ENCODE measurements at regions not wholly inside any gene's neighbourhood (a gene's known extent, or its start where the extent isn't known, plus 50 kb on each side); places are given as distances from the start of the nearest gene placed in this dataset.

- DNase-seq (ENCODE audit: low read depth), result no peak
- TF ChIP-seq CTCF (IDR thresholded peaks at IDR 0.05; ENCODE audit: low read depth, low read length, missing control alignments), result no peak
- in situ Hi-C loops (cut with HindIII; ENCODE audit: low sequenced_read_pairs), result no loop called here
- H3K4me3 ChIP-seq (ENCODE audit: low read depth, low read length), result no peak overlapping the region
These were observed 87.9 kb downstream of the RAD51AP2 start for GRCh38 chr2:17430326-17430725.

- TF ChIP-seq CTCF (IDR thresholded peaks at IDR 0.05; ENCODE audit: low read depth, low read length, missing control alignments), result no peak
- peak; percentile 73 for DNase-seq (ENCODE audit: low read depth)
These were observed 89.1 kb downstream of the RAD51AP2 start for GRCh38 chr2:17429130-17429529.

GRCh38 chr2:17427401-17427800, 90.8 kb downstream of the RAD51AP2 start:
- TF ChIP-seq CTCF (IDR thresholded peaks at IDR 0.05; ENCODE audit: low read depth, low read length, missing control alignments), result no peak
- DNase-seq (ENCODE audit: low read depth), result no peak
- in situ Hi-C loops (cut with HindIII; ENCODE audit: low sequenced_read_pairs), result no loop called here
- H3K4me3 ChIP-seq (ENCODE audit: low read depth, low read length), result no peak overlapping the region

More at GRCh38 chr2:17429130-17429529, 89.1 kb downstream of the RAD51AP2 start:
- in situ Hi-C loops (cut with HindIII; ENCODE audit: low sequenced_read_pairs), result no loop called here
- H3K4me3 ChIP-seq (ENCODE audit: low read depth, low read length), result no peak overlapping the region

GRCh38 chr2:17426743-17427142, 91.5 kb downstream of the RAD51AP2 start:
- in situ Hi-C loops (cut with HindIII; ENCODE audit: low sequenced_read_pairs), result no loop called here
- DNase-seq (ENCODE audit: low read depth), result no peak
- H3K4me3 ChIP-seq (ENCODE audit: low read depth, low read length), result no peak overlapping the region
- TF ChIP-seq CTCF (IDR thresholded peaks at IDR 0.05; ENCODE audit: low read depth, low read length, missing control alignments), result no peak

GRCh38 chr2:17422061-17422460, 96.2 kb downstream of the RAD51AP2 start:
- no peak overlapping the region for H3K4me3 ChIP-seq (ENCODE audit: low read depth, low read length)
- in situ Hi-C loops (cut with HindIII; ENCODE audit: low sequenced_read_pairs), result no loop called here
- no peak for TF ChIP-seq CTCF (IDR thresholded peaks at IDR 0.05; ENCODE audit: low read depth, low read length, missing control alignments)
- no peak for DNase-seq (ENCODE audit: low read depth)

GRCh38 chr2:17416884-17417391, 101.3 kb downstream of the RAD51AP2 start:
- no peak for TF ChIP-seq CTCF (IDR thresholded peaks at IDR 0.05; ENCODE audit: low read depth, low read length, missing control alignments)
- H3K4me3 ChIP-seq (ENCODE audit: low read depth, low read length), result no peak overlapping the region
- in situ Hi-C loops (cut with HindIII; ENCODE audit: low sequenced_read_pairs), result no loop called here
- peak; percentile 96 for DNase-seq (ENCODE audit: low read depth)
